Heart right ventricle (tissue), 16 donors: ENCODE measurements at regions not wholly inside any gene's neighbourhood (a gene's known extent, or its start where the extent isn't known, plus 50 kb on each side); places are given as distances from the start of the nearest gene placed in this dataset.

Experiments
- ATAC-seq, 8 donors: fragments of 200-7000 bp; cut with Tn5 transposase; one replicate each; pipeline ENCODE4 v1.9.1; 2020; ENCODE audit warnings: mild to moderate bottlenecking in 8 of 8, moderate library complexity in 8 of 8, moderate number of reproducible peaks in 1 of 8
- DNase-seq, 2 donors: peaks; one replicate each; pipeline ENCODE4 v3.0.0-alpha.2; 2020
- H3K27ac ChIP-seq, 10 donors: fragments of 200-600 bp; sonication (generic) in 2 of 10; one replicate each; pipeline versions ENCODE4 v1.5.0 to v1.8.0; 2020 to 2022; ENCODE audit warnings: mild to moderate bottlenecking in 3 of 10
- H3K27me3 ChIP-seq, 7 donors: fragments of 200-600 bp; one replicate each; pipeline ENCODE4 v1.8.0; 2021 to 2022; ENCODE audit warnings: mild to moderate bottlenecking in 2 of 7
- H3K36me3 ChIP-seq, 9 donors: fragments of 200-600 bp; sonication (generic) in 1 of 9; one replicate each; pipeline versions ENCODE4 v1.5.0 to v1.8.0; 2020 to 2022; ENCODE audit warnings: mild to moderate bottlenecking in 2 of 9
- H3K4me1 ChIP-seq, 9 donors: fragments of 200-600 bp; sonication (generic) in 1 of 9; one replicate each; pipeline versions ENCODE4 v1.5.0 to v1.8.0; 2020 to 2022; ENCODE audit warnings: mild to moderate bottlenecking in 4 of 9
- H3K4me3 ChIP-seq, 10 donors: fragments of 200-600 bp; sonication (generic) in 2 of 10; one replicate each; pipeline versions ENCODE4 v1.5.0 to v1.8.0; 2020 to 2022; ENCODE audit warnings: mild to moderate bottlenecking in 7 of 10, moderate library complexity in 2 of 10
- H3K9me3 ChIP-seq, 11 donors: fragments of 200-600 bp in 10 of 11; sonication (generic) in 2 of 11; one replicate each; pipeline versions ENCODE4 v1.5.0 to v1.8.0; 2013 to 2022; ENCODE audit warnings: mild to moderate bottlenecking in 2 of 11, control low read depth in 1 of 11, moderate library complexity in 1 of 11
- CTCF ChIP-seq, 9 donors: fragments of 200-600 bp; sonication (generic) in 2 of 9; IDR thresholded peaks; one replicate each; pipeline versions ENCODE4 v1.5.0 to v1.8.0; 2021 to 2022; ENCODE audit warnings: antibody characterized with exemption in 9 of 9, mild to moderate bottlenecking in 5 of 9, moderate library complexity in 1 of 9
- WGBS, 2 donors: extraction: QIAGEN DNeasy Blood & Tissue Kit; methylation state at CpG; one replicate each; pipeline ENCODE4 v1.1.7; 2013; ENCODE audit warnings: inconsistent platforms in 1 of 2; 5-methylcytosine and 5-hydroxymethylcytosine counted together
- intact Hi-C, 10 donors: fragments of 100-400 bp; cut with DNase I; formaldehyde crosslinking; loops; one replicate each; pipeline versions ENCODE4 v1.11.1 to v1.14.2; 2022
- donor health status: Arrhythmogenic right ventricular cardiomyopathy.
- donor health status: ischemic (EF 13 %, LVEDD 7.1; RV severe dilation, severe dysfunction).
- donor health status: healthy with polysubstance abuse.
- donor health status: DM: no; HTN: yes; CAD: no.
- donor health status: DM: no; HTN: no; CAD: no.
- donor health status: ischemic (EF 25% LVEDD 6.9; RV normal size, moderate dysfunction).
- donor health status: ischemic (EF 25% LVEDD 5.7; RV mildly dilated, moderate dysfunction).
- donor health status: healthy.
- donor health status: DM: yes; HTN: yes; CAD: no.
- donor health status: Ischemic cardiomyopathy.
- donor health status: ischemic (EF 35%, LVEDD 5.7; RV mildly dilated, moderate dysfunction).
- donor health status: nonischemic (EF 11% LVEDD 7.7; RV severe dilation, severe dysfunction).
- donor health status: DM: yes; HTN: yes; CAD: no.
- donor health status: PGD.
- donor health status: ischemic (EF 29% LVEDD 5.4; RV normal size, mild dysfunction).
- donor health status: nonischemic (EF 23%, LVEDD 6.1; RV moderate dilation, normal function).

GRCh38 chr4:104973708-104974107 lies 173.0 kb upstream of the TET2 start:
- H3K36me3 ChIP-seq = no peaks in the 10 kb centered on the region
- DNase-seq = no peak
- no peak for TF ChIP-seq CTCF (IDR thresholded peaks at IDR 0.05)
- 54 to 59% methylated on average over 2 of the region's 2 CpGs for WGBS, 2 donors
- H3K27me3 ChIP-seq = no peaks in the 10 kb centered on the region
- peaks cover 0 to 2% (median 0%) of the 10 kb centered on the region in 9 donors for H3K4me1 ChIP-seq
- no peak overlapping the region for H3K4me3 ChIP-seq
- intact Hi-C loops = no loop called here
- no peak for ATAC-seq
- H3K9me3 ChIP-seq = peaks cover 0 to 2% (median 0%) of the 10 kb centered on the region in 11 donors
- no peak overlapping the region for H3K27ac ChIP-seq

- Histone ChIP-seq H3K4me1 (peaks cover 0 to 2% (median 0%) of the 10 kb centered on the region in 9 donors), H3K27me3 (no peaks in the 10 kb centered on the region), H3K36me3 (no peaks in the 10 kb centered on the region), H3K27ac (no peak overlapping the region), H3K9me3 (peaks cover 0 to 16% (median 5%) of the 10 kb centered on the region in 11 donors), H3K4me3 (no peak overlapping the region)
- DNase-seq (no peak), ATAC-seq (no peak)
- intact Hi-C loops = no loop called here
- TF ChIP-seq CTCF (IDR thresholded peaks at IDR 0.05) = no peak
- 62 to 65% methylated on average over 1 of the region's 1 CpG for WGBS, 2 donors
Measured at GRCh38 chr4:104975617-104976016, 171.1 kb upstream of the TET2 start.

DNA sequence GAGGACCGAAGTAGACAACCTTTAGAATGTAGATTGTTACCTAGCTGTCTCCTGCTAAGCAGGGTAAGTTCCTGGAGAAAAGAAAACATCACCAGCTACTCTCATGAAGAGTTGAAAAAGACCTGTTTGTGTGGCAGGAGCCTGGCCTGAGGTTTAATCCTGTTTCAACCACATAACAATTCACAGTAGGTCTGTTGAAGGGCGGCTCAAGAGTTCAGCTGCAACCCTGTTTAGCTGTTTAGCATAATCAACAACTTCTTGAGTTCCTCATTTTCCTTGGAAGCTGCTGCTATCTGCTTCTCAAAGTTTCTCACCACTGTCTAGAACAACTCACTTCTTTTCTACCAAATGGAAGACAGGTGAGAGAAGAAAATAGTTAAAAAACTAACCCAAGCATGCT lies 170.4 kb upstream of the TET2 start:
- no peak for TF ChIP-seq CTCF (IDR thresholded peaks at IDR 0.05)
- 73 to 88% methylated on average over 2 of the region's 2 CpGs for WGBS, 2 donors
- Histone ChIP-seq H3K9me3 (peaks cover 0 to 17% (median 5%) of the 10 kb centered on the region in 11 donors), H3K27me3 (no peaks in the 10 kb centered on the region), H3K4me3 (no peak overlapping the region), H3K27ac (no peak overlapping the region), H3K36me3 (no peaks in the 10 kb centered on the region), H3K4me1 (peaks cover 0 to 2% (median 0%) of the 10 kb centered on the region in 9 donors)
- DNase-seq (no peak), ATAC-seq (no peak)
- intact Hi-C loops = no loop called here

- Histone ChIP-seq H3K4me1 (peaks cover 0 to 2% (median 0%) of the 10 kb centered on the region in 9 donors), H3K36me3 (no peaks in the 10 kb centered on the region), H3K4me3 (no peak overlapping the region), H3K27me3 (no peaks in the 10 kb centered on the region), H3K27ac (no peak overlapping the region), H3K9me3 (peaks cover 0 to 17% (median 5%) of the 10 kb centered on the region in 11 donors)
- intact Hi-C loops = no loop called here
- no peak for DNase-seq
- WGBS, 2 donors = 88 to 90% methylated on average over 4 of the region's 4 CpGs
- no peak for TF ChIP-seq CTCF (IDR thresholded peaks at IDR 0.05)
- ATAC-seq = no peak
Measured at GRCh38 chr4:104979083-104979760, 167.5 kb upstream of the TET2 start.
